ENCODE measurements at regions not wholly inside any gene's neighbourhood (a gene's known extent, or its start where the extent isn't known, plus 50 kb on each side); places are given as distances from the start of the nearest gene placed in this dataset.

- no peak for TF ChIP-seq CTCF (IDR thresholded peaks at IDR 0.05)
- no peak for TF ChIP-seq POLR2A (IDR thresholded peaks at IDR 0.05)
These were observed 462.3 kb upstream of the SALL3 start for GRCh38 chr18:78517328-78517727.
